ENCODE measurements at regions not wholly inside any gene's neighbourhood (a gene's known extent, or its start where the extent isn't known, plus 50 kb on each side); places are given as distances from the start of the nearest gene placed in this dataset.
"Not testable (repeated sequence)": the region's sequence is repeated elsewhere in the genome, so short reads cannot be mapped to it uniquely, and the experiment has no call there.

DNA sequence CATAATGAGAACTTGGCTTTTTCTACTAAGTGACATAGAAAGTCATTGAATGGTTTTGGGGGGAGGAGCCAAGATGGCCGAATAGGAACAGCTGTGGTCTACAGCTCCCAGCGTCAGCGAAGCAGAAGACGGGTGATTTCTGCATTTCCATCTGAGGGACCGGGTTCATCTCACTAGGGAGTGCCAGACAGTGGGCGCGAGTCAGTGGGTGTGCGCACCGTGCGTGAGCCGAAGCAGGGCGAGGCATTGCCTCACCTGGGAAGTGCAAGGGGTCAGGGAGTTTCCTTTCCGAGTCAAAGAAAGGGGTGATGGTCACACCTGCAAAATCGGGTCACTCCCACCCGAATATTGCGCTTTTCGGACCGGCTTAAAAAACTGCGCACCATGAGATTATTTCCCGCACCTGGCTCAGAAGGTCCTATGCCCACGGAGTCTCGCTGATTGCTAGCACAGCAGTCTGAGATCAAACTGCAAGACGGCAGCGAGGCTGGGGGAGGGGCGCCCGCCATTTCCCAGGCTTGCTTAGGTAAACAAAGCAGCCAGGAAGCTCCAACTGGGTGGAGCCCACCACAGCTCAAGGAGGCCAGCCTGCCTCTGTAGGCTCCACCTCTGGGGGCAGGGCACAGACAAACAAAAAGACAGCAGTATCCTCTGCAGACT is 235.2 kb upstream of the ARHGAP42 start:
- not testable (repeated sequence) for TF ChIP-seq EP300, POLR2A (IDR thresholded peaks at IDR 0.05)
- TF ChIP-seq, protein P1, sequence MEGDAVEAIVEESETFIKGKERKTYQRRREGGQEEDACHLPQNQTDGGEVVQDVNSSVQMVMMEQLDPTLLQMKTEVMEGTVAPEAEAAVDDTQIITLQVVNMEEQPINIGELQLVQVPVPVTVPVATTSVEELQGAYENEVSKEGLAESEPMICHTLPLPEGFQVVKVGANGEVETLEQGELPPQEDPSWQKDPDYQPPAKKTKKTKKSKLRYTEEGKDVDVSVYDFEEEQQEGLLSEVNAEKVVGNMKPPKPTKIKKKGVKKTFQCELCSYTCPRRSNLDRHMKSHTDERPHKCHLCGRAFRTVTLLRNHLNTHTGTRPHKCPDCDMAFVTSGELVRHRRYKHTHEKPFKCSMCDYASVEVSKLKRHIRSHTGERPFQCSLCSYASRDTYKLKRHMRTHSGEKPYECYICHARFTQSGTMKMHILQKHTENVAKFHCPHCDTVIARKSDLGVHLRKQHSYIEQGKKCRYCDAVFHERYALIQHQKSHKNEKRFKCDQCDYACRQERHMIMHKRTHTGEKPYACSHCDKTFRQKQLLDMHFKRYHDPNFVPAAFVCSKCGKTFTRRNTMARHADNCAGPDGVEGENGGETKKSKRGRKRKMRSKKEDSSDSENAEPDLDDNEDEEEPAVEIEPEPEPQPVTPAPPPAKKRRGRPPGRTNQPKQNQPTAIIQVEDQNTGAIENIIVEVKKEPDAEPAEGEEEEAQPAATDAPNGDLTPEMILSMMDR (IDR thresholded peaks at IDR 0.05) = not testable (repeated sequence)
